GM12878 (cell line): ENCODE measurements at regions not wholly inside any gene's neighbourhood (a gene's known extent, or its start where the extent isn't known, plus 50 kb on each side); places are given as distances from the start of the nearest gene placed in this dataset.

Source experiments
- ATAC-seq: fragments of 200-7000 bp; cut with Tn5 transposase; 3 replicates; pipeline ENCODE4 v1.9.1; 2020; ENCODE audit warnings: mild to moderate bottlenecking, moderate library complexity
- BruUV-seq: library from RNA; stranded (reverse); fragments of 400-500 nt; replicated peaks from 2 replicates; lab custom pipeline; 2021; lab: Mats Ljungman, UMichigan
- CTCF ChIA-PET: fragments of 300-600 bp; sonication (Branson Sonifier 250); formaldehyde crosslinking; extraction: SDS; loops from one replicate; lab custom pipeline; 2021; ENCODE audit warnings: inconsistent platforms; lab: Yijun Ruan, JAX
- POLR2A ChIA-PET: fragments of 350-600 bp; formaldehyde crosslinking; extraction: SDS; loops from one replicate; lab custom pipeline; 2021; ENCODE audit warnings: inconsistent platforms; lab: Charles Lee
- RAD21 ChIA-PET: fragments of 300-600 bp; sonication (Branson Sonifier 250); formaldehyde crosslinking; loops from one replicate; lab custom pipeline; 2023; ENCODE audit warnings: antibody characterized with exemption; ENCODE audit not compliant: unreplicated experiment; lab: Charles Lee
- SMC1A ChIA-PET: fragments of 300-600 bp; sonication (Branson Sonifier 250); formaldehyde crosslinking; loops from one replicate; lab custom pipeline; 2023; ENCODE audit not compliant: unreplicated experiment, uncharacterized antibody; lab: Charles Lee
- DNase-seq: peaks from one replicate; pipeline ENCODE4 v3.0.0-alpha.2; 2011; ENCODE audit warnings: low read depth, low spot score
- FAIRE-seq: peaks from 3 replicates; lab custom pipeline; 2011; peaks lifted over from hg19 to GRCh38; lab: Jason Lieb, UNC
- H2AFZ ChIP-seq: 2 replicates; pipeline ENCODE4 v1.6.0; 2011; ENCODE audit warnings: low read depth, low read length, control low read depth; ENCODE audit not compliant: control insufficient read depth
- H3K27ac ChIP-seq: 2 replicates; pipeline ENCODE4 v1.5.1; 2011; ENCODE audit warnings: control low read depth; ENCODE audit not compliant: control insufficient read depth, insufficient read depth
- H3K27me3 ChIP-seq, 2 experiments: replicated peaks in 1 of 2; 2 replicates each; pipeline versions ENCODE4 v1.6.0 to v1.6.1; 2011; ENCODE audit warnings: low read length in 1 of 2; ENCODE audit not compliant: control insufficient read depth in 2 of 2, insufficient read depth in 2 of 2
- H3K36me3 ChIP-seq, 2 experiments: 2 replicates each; pipeline ENCODE4 v1.5.1; 2011; ENCODE audit warnings: low read length in 1 of 2; ENCODE audit not compliant: control insufficient read depth in 2 of 2, insufficient read depth in 2 of 2
- H3K4me1 ChIP-seq: 2 replicates; pipeline ENCODE4 v1.6.1; 2011; ENCODE audit warnings: mild to moderate bottlenecking, low read length, moderate library complexity, mixed read lengths; ENCODE audit not compliant: control insufficient read depth, insufficient read depth
- H3K4me2 ChIP-seq: 2 replicates; pipeline ENCODE4 v1.6.0; 2011; ENCODE audit warnings: control low read depth; ENCODE audit not compliant: control insufficient read depth, insufficient read depth
- H3K4me3 ChIP-seq: fragments of 200-600 bp; sonication (generic); 2 replicates; pipeline ENCODE4 v1.5.1; 2016
- H3K79me2 ChIP-seq: 2 replicates; pipeline ENCODE4 v1.6.0; 2011; ENCODE audit warnings: low read length; ENCODE audit not compliant: control insufficient read depth, insufficient read depth
- H3K9ac ChIP-seq: 2 replicates; pipeline ENCODE4 v1.8.0; 2011; ENCODE audit warnings: low read length, control low read depth, mixed read lengths; ENCODE audit not compliant: control insufficient read depth, insufficient read depth
- H3K9me3 ChIP-seq: replicated peaks from 3 replicates; pipeline ENCODE4 v1.5.1; 2011; ENCODE audit warnings: mild to moderate bottlenecking, low read length; ENCODE audit not compliant: control insufficient read depth, insufficient read depth
- H4K20me1 ChIP-seq: 2 replicates; pipeline ENCODE4 v1.6.0; 2011; ENCODE audit not compliant: control insufficient read depth, insufficient read depth
- CBX5 ChIP-seq: sonication (generic); IDR thresholded peaks from 2 replicates; pipeline ENCODE4 v1.6.1; 2016; ENCODE audit warnings: low read depth, moderate library complexity, mild to moderate bottlenecking, inconsistent platforms
- CEBPZ ChIP-seq: fragments of 150-350 bp; IDR thresholded peaks from 2 replicates; pipeline ENCODE4 v1.6.1; 2016; ENCODE audit warnings: low read depth, low read length
- CHD1 ChIP-seq: IDR thresholded peaks from 2 replicates; pipeline ENCODE4 v1.6.1; 2012; ENCODE audit warnings: low read depth, low read length, improper control_type of control experiment
- CHD2 ChIP-seq: IDR thresholded peaks from 2 replicates; pipeline ENCODE4 v1.6.1; 2011; ENCODE audit warnings: low read depth, low read length, improper control_type of control experiment, borderline replicate concordance
- EED ChIP-seq: sonication (generic); IDR thresholded peaks from 2 replicates; pipeline ENCODE4 v1.6.1; 2016; ENCODE audit warnings: antibody characterized with exemption, low read depth
- EZH2 ChIP-seq: IDR thresholded peaks from 2 replicates; pipeline ENCODE4 v1.6.1; 2012; ENCODE audit warnings: low read depth, mild to moderate bottlenecking, control low read depth, inconsistent platforms, low read length, borderline replicate concordance; ENCODE audit not compliant: control insufficient read depth
- KLF5 ChIP-seq: fragments of 450-650 bp; IDR thresholded peaks from 2 replicates; pipeline ENCODE4 v1.6.1; 2014; ENCODE audit warnings: mild to moderate bottlenecking; ENCODE audit not compliant: partially characterized antibody
- MEF2A ChIP-seq: IDR thresholded peaks from 2 replicates; pipeline ENCODE4 v1.6.1; 2011; ENCODE audit warnings: low read depth, mild to moderate bottlenecking, low read length, moderate library complexity; ENCODE audit not compliant: insufficient read depth
- MEF2B ChIP-seq: fragments of 450-650 bp; IDR thresholded peaks from 2 replicates; pipeline ENCODE4 v1.6.1; 2018; ENCODE audit warnings: mild to moderate bottlenecking, moderate library complexity; ENCODE audit not compliant: partially characterized antibody, poor library complexity, severe bottlenecking
- NRF1 ChIP-seq: conservative IDR thresholded peaks from 2 replicates; pipeline ENCODE4 v1.6.1; 2011; ENCODE audit warnings: mild to moderate bottlenecking, low read depth, low read length, improper control_type of control experiment
- POLR2A ChIP-seq: IDR thresholded peaks from 2 replicates; pipeline ENCODE4 v1.6.1; 2011; ENCODE audit warnings: low read depth, mild to moderate bottlenecking, low read length
- SREBF2 ChIP-seq: IDR thresholded peaks from 2 replicates; pipeline ENCODE4 v1.6.1; 2012; ENCODE audit warnings: mild to moderate bottlenecking, low read length
- STAT3 ChIP-seq: IDR thresholded peaks from 2 replicates; pipeline ENCODE4 v1.6.1; 2011; ENCODE audit warnings: low read depth, low read length, improper control_type of control experiment
- TBL1XR1 ChIP-seq: IDR thresholded peaks from 2 replicates; pipeline ENCODE4 v1.6.1; 2012; ENCODE audit warnings: low read depth, low read length, improper control_type of control experiment
- TCF12 ChIP-seq: IDR thresholded peaks from 2 replicates; pipeline ENCODE4 v1.6.1; 2011; ENCODE audit warnings: low read depth, mild to moderate bottlenecking, low read length
- ZNF207 ChIP-seq: fragments of 450-650 bp; IDR thresholded peaks from 2 replicates; pipeline ENCODE4 v1.6.1; 2014; ENCODE audit warnings: antibody characterized with exemption, mild to moderate bottlenecking, borderline replicate concordance
- ZNF217 ChIP-seq: fragments of 450-650 bp; IDR thresholded peaks from 2 replicates; pipeline ENCODE4 v1.6.1; 2017; ENCODE audit warnings: antibody characterized with exemption, mild to moderate bottlenecking
- ZSCAN29 ChIP-seq: fragments of 450-650 bp; IDR thresholded peaks from 2 replicates; pipeline ENCODE4 v1.6.1; 2017; ENCODE audit warnings: mild to moderate bottlenecking, moderate library complexity
- WGBS: methylation state at CpG from one replicate; pipeline ENCODE4 v1.1.6; 2016; ENCODE audit warnings: low lambda C conversion rate; ENCODE audit not compliant: insufficient replicate concordance, insufficient coverage; ENCODE audit errors: missing lambda C conversion rate; 5-methylcytosine and 5-hydroxymethylcytosine counted together
- in situ Hi-C: fragments of 300-500 bp; cut with MboI; formaldehyde crosslinking; loops from 9 replicates; pipeline ENCODE4 v1.14.3; 2018; ENCODE audit warnings: mixed read lengths
- intact Hi-C: fragments of 100-400 bp; cut with micrococcal nuclease; formaldehyde crosslinking; loops from one replicate; pipeline ENCODE4 v1.14.2; 2022; ENCODE audit not compliant: unreplicated experiment

DNA sequence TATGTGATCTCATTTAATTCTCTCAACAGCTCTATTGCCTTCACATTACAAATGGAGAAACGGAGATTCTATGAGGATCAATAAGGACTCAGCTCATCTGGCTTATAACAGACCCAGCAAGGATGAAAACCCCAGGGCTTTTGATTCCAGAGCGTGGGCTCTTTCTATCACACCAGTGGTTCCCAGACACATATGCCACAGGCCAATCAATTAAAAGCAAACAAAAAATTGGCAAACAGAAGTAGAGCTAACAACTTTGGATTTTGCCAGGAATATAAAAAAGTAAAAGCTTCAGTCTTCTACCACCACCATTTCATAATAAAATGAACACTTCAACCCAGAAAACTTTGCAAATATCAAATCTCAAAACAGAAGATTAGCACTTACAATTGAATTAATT lies 71.1 kb upstream of the FAT3 start:
- RAD21 ChIA-PET, result interaction anchor here (0.7 kb wide), 1 partner anchor 285 kb away, joined by 4 read pairs; no protein-coding TSS in a partner anchor
- H3K27me3 ChIP-seq, result no peaks in the 10 kb centered on the region
- no peak overlapping the region for H3K4me3 ChIP-seq
- DNase-seq (no peak), FAIRE-seq (no peak), ATAC-seq (no peak)
- CTCF ChIA-PET, result interaction anchor here (0.8 kb wide), 1 partner anchor 14 kb away, joined by 4 read pairs; no protein-coding TSS in a partner anchor
- H3K4me2 ChIP-seq, result no peak overlapping the region
- intact Hi-C loops, result no loop called here
- WGBS, result 0% methylated on average over 2 of the region's 2 CpGs
- H4K20me1 ChIP-seq, result no peaks in the 10 kb centered on the region
- SMC1A ChIA-PET, result no interaction called here
- H2AFZ ChIP-seq, result no peak overlapping the region
- in situ Hi-C loops, result no loop called here
- no peak overlapping the region for H3K9ac ChIP-seq
- no peaks in the 10 kb centered on the region for H3K79me2 ChIP-seq
- POLR2A ChIA-PET, result interaction anchor here (0.6 kb wide), 1 partner anchor 222 kb away, joined by 3 read pairs; no protein-coding TSS in a partner anchor
- no TSS peak for BruUV-seq
- H3K27ac ChIP-seq, result no peak overlapping the region
- no peak for TF ChIP-seq POLR2A
- no peak for TF ChIP-seq ZNF207
- TF ChIP-seq EZH2, result no peak
- TF ChIP-seq CHD2, result no peak
- TF ChIP-seq TBL1XR1, result no peak
- TF ChIP-seq ZSCAN29, result no peak
- TF ChIP-seq CHD1, result no peak
- no peak for TF ChIP-seq TCF12
- TF ChIP-seq ZNF217, result no peak
- TF ChIP-seq KLF5, result no peak
- no peak for TF ChIP-seq CEBPZ
- TF ChIP-seq STAT3, result no peak
- TF ChIP-seq EED, result no peak
- TF ChIP-seq MEF2B, result no peak
- TF ChIP-seq NRF1, result no peak
- no peak for TF ChIP-seq MEF2A
- no peak for TF ChIP-seq CBX5
- TF ChIP-seq SREBF2, result no peak
- no peaks in the 10 kb centered on the region for H3K9me3 ChIP-seq
- no peaks in the 10 kb centered on the region for H3K36me3 ChIP-seq
- no peaks in the 10 kb centered on the region for H3K4me1 ChIP-seq
